ENCODE measurements at regions not wholly inside any gene's neighbourhood (a gene's known extent, or its start where the extent isn't known, plus 50 kb on each side); places are given as distances from the start of the nearest gene placed in this dataset.

GRCh38 chr20:48176139-48176538 is 390.9 kb upstream of the SULF2 start:
- TF ChIP-seq, protein P1, sequence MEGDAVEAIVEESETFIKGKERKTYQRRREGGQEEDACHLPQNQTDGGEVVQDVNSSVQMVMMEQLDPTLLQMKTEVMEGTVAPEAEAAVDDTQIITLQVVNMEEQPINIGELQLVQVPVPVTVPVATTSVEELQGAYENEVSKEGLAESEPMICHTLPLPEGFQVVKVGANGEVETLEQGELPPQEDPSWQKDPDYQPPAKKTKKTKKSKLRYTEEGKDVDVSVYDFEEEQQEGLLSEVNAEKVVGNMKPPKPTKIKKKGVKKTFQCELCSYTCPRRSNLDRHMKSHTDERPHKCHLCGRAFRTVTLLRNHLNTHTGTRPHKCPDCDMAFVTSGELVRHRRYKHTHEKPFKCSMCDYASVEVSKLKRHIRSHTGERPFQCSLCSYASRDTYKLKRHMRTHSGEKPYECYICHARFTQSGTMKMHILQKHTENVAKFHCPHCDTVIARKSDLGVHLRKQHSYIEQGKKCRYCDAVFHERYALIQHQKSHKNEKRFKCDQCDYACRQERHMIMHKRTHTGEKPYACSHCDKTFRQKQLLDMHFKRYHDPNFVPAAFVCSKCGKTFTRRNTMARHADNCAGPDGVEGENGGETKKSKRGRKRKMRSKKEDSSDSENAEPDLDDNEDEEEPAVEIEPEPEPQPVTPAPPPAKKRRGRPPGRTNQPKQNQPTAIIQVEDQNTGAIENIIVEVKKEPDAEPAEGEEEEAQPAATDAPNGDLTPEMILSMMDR (IDR thresholded peaks at IDR 0.05), result no peak
- TF ChIP-seq POLR2A (IDR thresholded peaks at IDR 0.05), result no peak

Data from body of pancreas (tissue), 4 donors.